ENCODE measurements at regions not wholly inside any gene's neighbourhood (a gene's known extent, or its start where the extent isn't known, plus 50 kb on each side); places are given as distances from the start of the nearest gene placed in this dataset.

- BruUV-seq (replicated peaks) = no TSS peak
- Histone ChIP-seq H3K4me3 (replicated peaks in 1 of 3; ENCODE audit: insufficient read depth in 1 of 3, low read depth in 2 of 3, low read length in 3 of 3) (no peak overlapping the region), H3K4me1 (ENCODE audit: insufficient read depth, low read length) (no peaks in the 10 kb centered on the region), H3K27ac (ENCODE audit: extremely low read length, insufficient read depth, low read length) (no peak overlapping the region), H4K20me1 (ENCODE audit: insufficient read depth, low read length) (no peaks in the 10 kb centered on the region), H3K36me3 (replicated peaks in 1 of 2; ENCODE audit: control insufficient read depth in 1 of 2, insufficient read depth in 2 of 2, low read length in 2 of 2) (no peaks in the 10 kb centered on the region), H3K9ac (ENCODE audit: insufficient read depth, low read depth, low read length) (no peak overlapping the region), H3K9me3 (ENCODE audit: low read length) (no peaks in the 10 kb centered on the region), H2AFZ (ENCODE audit: low read length) (no peak overlapping the region), H3K79me2 (ENCODE audit: insufficient read depth, low read length) (no peaks in the 10 kb centered on the region), H3K27me3 (ENCODE audit: control insufficient read depth in 1 of 2, insufficient read depth in 2 of 2, low read length in 2 of 2) (no peaks in the 10 kb centered on the region), H3K4me2 (ENCODE audit: low read depth, low read length) (no peak overlapping the region)
- FAIRE-seq (no peak), ATAC-seq (no peak), DNase-seq (ENCODE audit: low spot score) (no peak)
- intact Hi-C loops (cut with micrococcal nuclease; ENCODE audit: unreplicated experiment) = no loop called here
- POLR2A ChIA-PET = no interaction called here
- CTCF ChIA-PET (ENCODE audit: low intra/inter-chr PET ratio, low total read pairs) = no interaction called here
- no peak for TF ChIP-seq RORA (CRISPR knock-in tag; IDR thresholded peaks at IDR 0.05)
- no peak for TF ChIP-seq ZNF251 (CRISPR knock-in tag; IDR thresholded peaks at IDR 0.05)
- WGBS (ENCODE audit: low lambda C conversion rate) = 0% methylated on average over 1 of the region's 1 CpG
- in situ Hi-C loops (cut with HindIII; ENCODE audit: extremely low pct_ligation_motif_present, low pct_unique_long_range_greater_than_20kb) = no loop called here
Observed at GRCh38 chr4:144556636-144557035, 89.3 kb upstream of the HHIP start.

GRCh38 chr4:144557404-144557803, 88.6 kb upstream of the HHIP start:
- in situ Hi-C loops (cut with HindIII; ENCODE audit: extremely low pct_ligation_motif_present, low pct_unique_long_range_greater_than_20kb) (no loop called here), intact Hi-C loops (cut with micrococcal nuclease; ENCODE audit: unreplicated experiment) (no loop called here)
- Histone ChIP-seq H3K4me3 (replicated peaks in 1 of 3; ENCODE audit: insufficient read depth in 1 of 3, low read depth in 2 of 3, low read length in 3 of 3) (no peak overlapping the region), H3K9me3 (ENCODE audit: low read length) (no peaks in the 10 kb centered on the region), H3K27me3 (ENCODE audit: control insufficient read depth in 1 of 2, insufficient read depth in 2 of 2, low read length in 2 of 2) (no peaks in the 10 kb centered on the region), H3K27ac (ENCODE audit: extremely low read length, insufficient read depth, low read length) (no peak overlapping the region), H3K36me3 (replicated peaks in 1 of 2; ENCODE audit: control insufficient read depth in 1 of 2, insufficient read depth in 2 of 2, low read length in 2 of 2) (no peaks in the 10 kb centered on the region), H4K20me1 (ENCODE audit: insufficient read depth, low read length) (no peaks in the 10 kb centered on the region), H3K4me1 (ENCODE audit: insufficient read depth, low read length) (no peaks in the 10 kb centered on the region), H3K4me2 (ENCODE audit: low read depth, low read length) (no peak overlapping the region), H3K9ac (ENCODE audit: insufficient read depth, low read depth, low read length) (no peak overlapping the region), H2AFZ (ENCODE audit: low read length) (no peak overlapping the region), H3K79me2 (ENCODE audit: insufficient read depth, low read length) (no peaks in the 10 kb centered on the region)
- FAIRE-seq (no peak), DNase-seq (ENCODE audit: low spot score) (no peak), ATAC-seq (no peak)
- ChIA-PET POLR2A (no interaction called here), CTCF (ENCODE audit: low intra/inter-chr PET ratio, low total read pairs) (no interaction called here)
- no TSS peak for BruUV-seq (replicated peaks)
- WGBS (ENCODE audit: low lambda C conversion rate) = 4% methylated on average over 1 of the region's 1 CpG
- TF ChIP-seq ZNF33A (CRISPR knock-in tag; IDR thresholded peaks at IDR 0.05; ENCODE audit: borderline replicate concordance) = no peak
- TF ChIP-seq TFDP1 (CRISPR knock-in tag; IDR thresholded peaks at IDR 0.05; ENCODE audit: borderline replicate concordance) = no peak
- no peak for TF ChIP-seq AFF4 (CRISPR knock-in tag; IDR thresholded peaks at IDR 0.05)
- TF ChIP-seq ZNF652 (CRISPR knock-in tag; IDR thresholded peaks at IDR 0.05; ENCODE audit: borderline replicate concordance, low read depth) = no peak
- no peak for TF ChIP-seq TP53 (CRISPR knock-in tag; conservative IDR thresholded peaks at IDR 0.05)
- TF ChIP-seq ZSCAN20 (CRISPR knock-in tag; IDR thresholded peaks at IDR 0.05; ENCODE audit: borderline replicate concordance) = no peak
- no peak for TF ChIP-seq GATA4 (IDR thresholded peaks at IDR 0.05; ENCODE audit: borderline replicate concordance, low read depth)
- no peak for TF ChIP-seq TFAP4 (IDR thresholded peaks at IDR 0.05; ENCODE audit: borderline replicate concordance, low read depth)
- no peak for TF ChIP-seq BCL3 (CRISPR knock-in tag; IDR thresholded peaks at IDR 0.05)
